Loucy (cell line): ENCODE measurements at regions not wholly inside any gene's neighbourhood (a gene's known extent, or its start where the extent isn't known, plus 50 kb on each side); places are given as distances from the start of the nearest gene placed in this dataset.

Source experiments
- CTCF ChIP-seq: fragments of 200-600 bp; sonication (generic); conservative IDR thresholded peaks from 2 replicates; pipeline ENCODE4 v1.5.1; 2014; ENCODE audit warnings: mild to moderate bottlenecking, antibody characterized with exemption, low read length
- EZH2phosphoT487 ChIP-seq: fragments of 200-600 bp; IDR thresholded peaks from 2 replicates; pipeline ENCODE4 v1.6.1; 2018; ENCODE audit warnings: antibody characterized with exemption, mild to moderate bottlenecking, moderate library complexity, borderline replicate concordance

- TF ChIP-seq CTCF (no peak), EZH2phosphoT487 (no peak)
These were observed 169.6 kb upstream of the TLE3 start for GRCh38 chr15:70267306-70267705.
